ENCODE measurements at regions not wholly inside any gene's neighbourhood (a gene's known extent, or its start where the extent isn't known, plus 50 kb on each side); places are given as distances from the start of the nearest gene placed in this dataset.

- H3K4me1 Mint-ChIP-seq (ENCODE audit: low read depth): no peaks in the 10 kb centered on the region
Observed at GRCh38 chr6:169070506-169071176, 183.0 kb downstream of the THBS2 start.

GRCh38 chr6:169069356-169069755 is 184.3 kb downstream of the THBS2 start:
- Mint-ChIP-seq H3K9me3 (ENCODE audit: low read depth) (no peaks in the 10 kb centered on the region), H3K36me3 (no peaks in the 10 kb centered on the region), H3K4me3 (no peak overlapping the region), H3K27ac (no peak overlapping the region), H3K4me1 (ENCODE audit: low read depth) (no peaks in the 10 kb centered on the region), H3K27me3 (peaks cover 5% of the 10 kb centered on the region)

More at GRCh38 chr6:169070506-169071176, 183.0 kb downstream of the THBS2 start:
- Mint-ChIP-seq H3K27me3 (peaks cover 4% of the 10 kb centered on the region), H3K36me3 (no peaks in the 10 kb centered on the region), H3K27ac (no peak overlapping the region), H3K9me3 (ENCODE audit: low read depth) (no peaks in the 10 kb centered on the region), H3K4me3 (no peak overlapping the region)

GRCh38 chr6:169064194-169064593 is 189.5 kb downstream of the THBS2 start:
- Mint-ChIP-seq H3K9me3 (ENCODE audit: low read depth) (no peaks in the 10 kb centered on the region), H3K4me3 (no peak overlapping the region), H3K27me3 (peaks cover 11% of the 10 kb centered on the region), H3K4me1 (ENCODE audit: low read depth) (no peaks in the 10 kb centered on the region), H3K27ac (no peak overlapping the region), H3K36me3 (no peaks in the 10 kb centered on the region)

GRCh38 chr6:169062272-169062671 is 191.4 kb downstream of the THBS2 start:
- no peak overlapping the region for H3K27ac Mint-ChIP-seq
- H3K27me3 Mint-ChIP-seq: peaks cover 15% of the 10 kb centered on the region
- no peaks in the 10 kb centered on the region for H3K36me3 Mint-ChIP-seq
- H3K9me3 Mint-ChIP-seq (ENCODE audit: low read depth): no peaks in the 10 kb centered on the region
- H3K4me1 Mint-ChIP-seq (ENCODE audit: low read depth): no peaks in the 10 kb centered on the region
- no peak overlapping the region for H3K4me3 Mint-ChIP-seq

- Mint-ChIP-seq H3K4me3 (no peak overlapping the region), H3K36me3 (no peaks in the 10 kb centered on the region), H3K9me3 (ENCODE audit: low read depth) (no peaks in the 10 kb centered on the region), H3K27ac (no peak overlapping the region), H3K4me1 (ENCODE audit: low read depth) (no peaks in the 10 kb centered on the region), H3K27me3 (peaks cover 12% of the 10 kb centered on the region)
Observed at GRCh38 chr6:169058634-169059033, 195.0 kb downstream of the THBS2 start.

GRCh38 chr6:169052462-169052861 is 201.2 kb downstream of the THBS2 start:
- no peaks in the 10 kb centered on the region for H3K9me3 Mint-ChIP-seq (ENCODE audit: low read depth)
- no peak overlapping the region for H3K27ac Mint-ChIP-seq
- no peaks in the 10 kb centered on the region for H3K4me1 Mint-ChIP-seq (ENCODE audit: low read depth)
- no peak overlapping the region for H3K4me3 Mint-ChIP-seq
- peaks cover 8% of the 10 kb centered on the region for H3K27me3 Mint-ChIP-seq
- no peaks in the 10 kb centered on the region for H3K36me3 Mint-ChIP-seq

- peaks cover 8% of the 10 kb centered on the region for H3K27me3 Mint-ChIP-seq
- no peak overlapping the region for H3K4me3 Mint-ChIP-seq
- no peaks in the 10 kb centered on the region for H3K36me3 Mint-ChIP-seq
- H3K9me3 Mint-ChIP-seq (ENCODE audit: low read depth): no peaks in the 10 kb centered on the region
- H3K27ac Mint-ChIP-seq: no peak overlapping the region
- H3K4me1 Mint-ChIP-seq (ENCODE audit: low read depth): no peaks in the 10 kb centered on the region
Observed at GRCh38 chr6:169051371-169051770, 202.3 kb downstream of the THBS2 start.

- H3K27me3 Mint-ChIP-seq: peaks cover 6% of the 10 kb centered on the region
- no peak overlapping the region for H3K27ac Mint-ChIP-seq
- no peaks in the 10 kb centered on the region for H3K36me3 Mint-ChIP-seq
- H3K4me3 Mint-ChIP-seq: no peak overlapping the region
- H3K9me3 Mint-ChIP-seq (ENCODE audit: low read depth): no peaks in the 10 kb centered on the region
- no peaks in the 10 kb centered on the region for H3K4me1 Mint-ChIP-seq (ENCODE audit: low read depth)
Observed at GRCh38 chr6:169048865-169049205, 204.8 kb downstream of the THBS2 start.

GRCh38 chr6:169048185-169048864 is 205.3 kb downstream of the THBS2 start:
- H3K9me3 Mint-ChIP-seq (ENCODE audit: low read depth): no peaks in the 10 kb centered on the region
- no peaks in the 10 kb centered on the region for H3K4me1 Mint-ChIP-seq (ENCODE audit: low read depth)
- no peaks in the 10 kb centered on the region for H3K36me3 Mint-ChIP-seq
- H3K27ac Mint-ChIP-seq: no peak overlapping the region
- peaks cover 6% of the 10 kb centered on the region for H3K27me3 Mint-ChIP-seq
- no peak overlapping the region for H3K4me3 Mint-ChIP-seq

GRCh38 chr6:169047345-169047744 is 206.3 kb downstream of the THBS2 start:
- H3K27ac Mint-ChIP-seq: no peak overlapping the region
- H3K27me3 Mint-ChIP-seq: peaks cover 6% of the 10 kb centered on the region
- H3K4me3 Mint-ChIP-seq: no peak overlapping the region
- no peaks in the 10 kb centered on the region for H3K4me1 Mint-ChIP-seq (ENCODE audit: low read depth)
- no peaks in the 10 kb centered on the region for H3K36me3 Mint-ChIP-seq
- no peaks in the 10 kb centered on the region for H3K9me3 Mint-ChIP-seq (ENCODE audit: low read depth)

GRCh38 chr6:169046483-169047192 is 207.0 kb downstream of the THBS2 start:
- Mint-ChIP-seq H3K4me3 (no peak overlapping the region), H3K9me3 (ENCODE audit: low read depth) (no peaks in the 10 kb centered on the region), H3K27ac (no peak overlapping the region), H3K27me3 (peaks cover 6% of the 10 kb centered on the region), H3K36me3 (no peaks in the 10 kb centered on the region), H3K4me1 (ENCODE audit: low read depth) (no peaks in the 10 kb centered on the region)

- Mint-ChIP-seq H3K36me3 (no peaks in the 10 kb centered on the region), H3K27ac (no peak overlapping the region), H3K4me1 (ENCODE audit: low read depth) (no peaks in the 10 kb centered on the region), H3K27me3 (peaks cover 2% of the 10 kb centered on the region), H3K9me3 (ENCODE audit: low read depth) (no peaks in the 10 kb centered on the region), H3K4me3 (no peak overlapping the region)
Observed at GRCh38 chr6:169046021-169046420, 207.6 kb downstream of the THBS2 start.

GRCh38 chr6:169045486-169045885 is 208.2 kb downstream of the THBS2 start:
- Mint-ChIP-seq H3K4me1 (ENCODE audit: low read depth) (no peaks in the 10 kb centered on the region), H3K27ac (no peak overlapping the region), H3K27me3 (peaks cover 2% of the 10 kb centered on the region), H3K36me3 (no peaks in the 10 kb centered on the region), H3K9me3 (ENCODE audit: low read depth) (no peaks in the 10 kb centered on the region), H3K4me3 (no peak overlapping the region)

GRCh38 chr6:169044381-169045230 is 209.0 kb downstream of the THBS2 start:
- Mint-ChIP-seq H3K36me3 (no peaks in the 10 kb centered on the region), H3K27ac (no peak overlapping the region), H3K9me3 (ENCODE audit: low read depth) (no peaks in the 10 kb centered on the region), H3K27me3 (peaks cover 2% of the 10 kb centered on the region), H3K4me3 (no peak overlapping the region), H3K4me1 (ENCODE audit: low read depth) (no peaks in the 10 kb centered on the region)

- Mint-ChIP-seq H3K4me1 (ENCODE audit: low read depth) (no peaks in the 10 kb centered on the region), H3K27ac (no peak overlapping the region), H3K9me3 (ENCODE audit: low read depth) (no peaks in the 10 kb centered on the region), H3K36me3 (no peaks in the 10 kb centered on the region), H3K4me3 (no peak overlapping the region), H3K27me3 (no peaks in the 10 kb centered on the region)
Observed at GRCh38 chr6:169042061-169042460, 211.6 kb downstream of the THBS2 start.

Measured in activated naive CD8-positive, alpha-beta T cell (primary cell).